ENCODE measurements at regions not wholly inside any gene's neighbourhood (a gene's known extent, or its start where the extent isn't known, plus 50 kb on each side); places are given as distances from the start of the nearest gene placed in this dataset.
A peak's percentile ranks its signal among the peaks of the same experiment; 100 is the strongest.
"Not testable (repeated sequence)": the region's sequence is repeated elsewhere in the genome, so short reads cannot be mapped to it uniquely, and the experiment has no call there.

DNA sequence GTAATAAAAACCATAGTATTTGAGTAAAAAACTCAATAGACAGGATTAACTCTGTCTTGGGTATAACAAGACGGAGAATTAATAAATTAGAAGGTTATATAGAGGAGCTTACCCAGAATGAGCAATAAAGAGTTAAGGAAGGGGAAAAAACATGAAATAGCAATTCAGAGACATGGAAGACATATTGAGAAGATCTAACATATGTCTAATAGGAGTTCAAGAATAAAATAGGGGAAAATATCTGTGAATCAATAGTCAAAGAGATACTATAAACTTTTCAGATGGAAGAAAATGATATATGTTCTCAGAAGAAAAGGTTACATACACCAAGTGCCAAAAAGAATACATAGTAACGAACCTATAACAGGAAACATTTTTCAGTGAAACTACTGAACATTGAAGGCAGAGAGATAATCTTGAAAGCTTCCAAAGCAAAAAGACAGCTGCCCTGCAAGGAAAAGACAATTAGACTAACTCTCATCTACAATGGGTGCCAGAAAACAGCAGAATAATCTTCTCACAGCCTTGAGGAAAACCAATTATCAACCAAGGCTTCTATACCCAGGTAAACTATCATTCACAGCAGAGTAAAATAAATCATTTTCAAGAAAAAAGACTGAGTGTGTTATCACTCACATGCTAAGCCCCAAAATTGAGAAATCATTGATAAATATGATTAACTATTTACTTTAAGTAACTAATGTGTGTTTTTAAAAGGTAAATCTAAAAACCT is 106.0 kb downstream of the ENC1 start:
- DNase-seq (ENCODE audit: low spot score): no peak

DNA sequence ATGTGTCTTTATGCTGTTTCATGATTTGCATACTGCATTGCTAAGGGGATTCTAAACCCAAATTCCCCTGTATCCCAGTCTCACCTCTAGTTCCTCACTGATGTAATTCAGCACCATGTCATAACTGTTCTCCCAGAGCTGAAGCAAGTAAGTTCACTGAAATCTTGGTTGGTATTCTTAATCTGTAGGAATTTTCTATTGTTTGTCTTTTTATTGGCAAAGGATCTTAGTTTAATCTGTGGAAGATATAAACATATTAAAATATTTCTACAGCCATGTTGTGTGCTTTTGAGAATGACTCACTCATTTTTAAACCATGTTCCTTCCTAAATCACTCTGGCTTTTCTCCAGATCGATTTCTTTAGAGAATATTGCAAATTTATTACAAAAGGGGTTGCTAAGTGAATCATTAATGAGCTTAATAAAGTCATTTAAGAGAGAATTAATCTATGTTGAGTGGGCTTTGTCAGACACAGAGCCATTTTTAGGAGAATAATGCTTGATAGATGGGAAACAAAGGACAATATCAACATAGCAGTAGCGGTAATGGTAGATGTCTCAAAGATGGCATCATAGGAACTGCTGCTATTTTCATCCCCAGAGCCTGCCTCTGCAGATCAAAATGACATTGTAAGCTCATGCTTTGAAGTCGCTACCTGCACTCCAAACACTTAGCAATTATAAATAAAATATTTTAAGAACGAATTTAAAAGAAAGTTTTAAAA is 110.0 kb downstream of the ENC1 start:
- DNase-seq (ENCODE audit: low spot score): no peak

DNA sequence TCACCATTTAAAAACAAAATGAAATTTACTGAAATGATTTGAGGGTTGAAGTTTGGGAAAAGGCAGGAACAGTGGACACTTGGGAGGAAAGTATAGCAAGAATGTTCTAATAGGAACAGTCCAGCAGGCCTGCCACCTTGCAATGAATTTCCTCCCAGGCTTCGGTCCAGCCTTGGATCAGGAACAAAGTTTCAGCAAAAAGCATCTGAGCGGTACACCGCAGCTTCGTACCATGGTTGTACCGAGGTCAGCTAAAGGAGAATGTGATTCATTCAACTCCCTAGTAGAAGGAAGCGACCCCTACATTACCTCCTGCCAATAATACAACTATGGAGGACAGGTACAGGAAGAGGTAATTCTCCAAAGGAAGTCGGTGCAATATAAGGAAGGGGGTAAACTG is 111.4 kb downstream of the ENC1 start:
- no peak for DNase-seq (ENCODE audit: low spot score)

DNA sequence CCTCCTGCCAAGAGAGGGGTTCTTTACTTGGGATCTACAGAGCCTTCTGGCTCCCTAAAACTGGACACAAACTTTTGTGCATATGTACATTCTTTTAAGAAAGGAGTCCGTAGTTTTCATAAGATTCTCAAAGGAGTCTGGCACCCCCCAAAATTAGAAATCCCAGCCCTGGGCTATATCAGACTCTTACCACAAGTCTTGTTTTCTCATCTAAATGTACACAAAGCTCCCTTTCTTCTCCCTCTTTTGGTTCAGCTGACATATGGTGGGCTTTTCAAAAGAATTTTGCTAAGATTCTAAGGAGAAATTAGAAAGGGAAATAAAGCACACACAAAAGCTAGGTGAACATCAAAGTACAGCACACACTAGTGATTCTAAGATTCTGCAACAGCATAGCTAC is 114.4 kb downstream of the ENC1 start:
- no peak for DNase-seq (ENCODE audit: low spot score)

DNA sequence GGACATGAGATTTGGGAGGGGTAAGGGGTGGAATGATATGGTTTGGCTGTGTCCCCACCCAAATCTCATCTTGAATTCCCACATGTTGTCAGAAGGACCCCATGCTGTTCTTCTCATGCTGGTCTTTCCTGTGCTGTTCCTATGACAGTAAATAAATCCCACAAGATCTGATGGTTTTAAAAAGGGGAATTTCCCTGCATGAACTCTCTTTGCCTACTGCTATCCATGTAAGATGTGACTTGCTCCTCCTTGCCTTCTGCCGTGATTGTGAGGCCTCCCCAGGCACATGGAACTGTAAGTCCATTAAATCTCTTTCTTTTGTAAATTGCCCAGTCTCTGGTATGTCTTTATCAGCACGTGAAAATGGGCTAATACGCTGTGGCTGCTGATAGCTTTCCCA is 115.8 kb downstream of the ENC1 start:
- DNase-seq (ENCODE audit: low spot score): not testable (repeated sequence)

DNA sequence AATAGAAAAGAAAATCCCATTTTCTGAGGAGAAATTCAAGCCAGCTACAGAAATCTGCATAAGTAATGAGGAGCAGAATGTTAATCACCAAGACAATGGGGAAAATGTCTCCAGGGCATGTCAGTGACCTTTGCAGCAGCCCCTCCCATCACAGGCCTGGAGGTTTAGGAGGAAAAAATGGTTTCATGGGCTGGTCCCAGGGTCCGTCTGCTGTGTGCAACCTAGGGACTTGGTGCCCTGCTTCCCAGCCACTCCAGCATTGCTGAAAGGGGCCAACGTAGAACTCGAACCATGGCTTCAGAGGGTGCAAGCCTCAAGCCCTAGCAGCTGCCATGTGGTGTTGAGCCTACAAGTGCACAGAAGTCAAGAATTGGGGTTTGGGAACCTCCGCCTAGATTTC is 116.8 kb downstream of the ENC1 start:
- DNase-seq (ENCODE audit: low spot score): not testable (repeated sequence)

DNA sequence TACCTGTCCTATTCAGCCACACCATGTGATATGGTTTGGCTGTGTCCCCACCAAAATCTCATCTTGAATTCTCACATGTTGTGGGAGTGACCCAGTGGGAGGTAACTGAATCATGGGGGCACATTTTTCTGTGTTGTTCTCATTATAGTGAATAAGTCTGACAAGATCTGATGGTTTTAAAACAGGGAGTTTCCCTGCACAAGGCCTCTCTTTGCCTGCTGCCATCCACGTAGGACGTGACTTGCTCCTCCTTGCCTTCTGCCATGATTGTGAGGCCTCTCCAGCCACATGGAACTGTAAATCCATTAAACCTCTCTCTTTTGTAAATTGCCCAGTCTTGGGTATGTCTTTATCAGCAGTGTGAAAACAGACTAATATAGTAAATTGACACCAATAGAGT is 117.7 kb downstream of the ENC1 start:
- DNase-seq (ENCODE audit: low spot score): not testable (repeated sequence)

DNA sequence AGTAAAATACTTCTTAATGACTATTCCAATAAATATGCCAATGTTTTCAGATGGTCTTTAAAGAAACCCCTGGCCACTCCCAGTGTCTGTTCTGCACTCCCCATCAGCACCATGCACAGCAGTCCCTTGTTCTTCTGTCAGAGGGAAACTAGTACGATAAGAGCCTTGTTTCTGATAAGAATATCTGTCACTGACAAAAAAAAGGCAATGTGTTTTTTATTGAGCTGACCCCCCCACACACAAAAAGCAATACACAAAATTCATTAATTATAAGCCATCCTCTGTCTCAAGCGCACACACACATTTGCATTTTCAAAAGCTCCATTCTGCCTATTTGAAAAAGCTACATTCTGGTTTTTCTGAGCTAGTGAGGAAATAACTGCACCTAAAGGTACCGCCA is 119.1 kb downstream of the ENC1 start:
- no peak for DNase-seq (ENCODE audit: low spot score)

DNA sequence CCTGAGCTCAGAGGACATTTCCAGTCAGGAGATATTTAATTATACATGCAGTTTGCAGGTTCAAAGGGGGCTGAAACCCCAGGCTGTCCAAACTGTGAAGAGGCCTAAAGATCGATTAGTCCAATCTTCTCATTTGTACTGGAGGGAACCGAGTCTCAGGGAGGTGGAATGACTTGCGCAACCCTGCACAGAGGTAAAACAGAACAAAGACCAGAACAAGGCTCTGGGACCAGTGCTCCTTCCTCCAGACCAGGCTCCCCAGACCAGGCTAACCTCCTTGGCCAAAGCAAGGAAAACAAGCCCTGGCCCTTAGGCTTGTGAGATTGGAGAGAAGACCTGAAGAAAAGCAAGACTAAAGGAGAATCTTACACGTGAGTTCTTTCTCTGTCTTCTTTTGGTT is 120.8 kb downstream of the ENC1 start:
- DNase-seq (ENCODE audit: low spot score): no peak

DNA sequence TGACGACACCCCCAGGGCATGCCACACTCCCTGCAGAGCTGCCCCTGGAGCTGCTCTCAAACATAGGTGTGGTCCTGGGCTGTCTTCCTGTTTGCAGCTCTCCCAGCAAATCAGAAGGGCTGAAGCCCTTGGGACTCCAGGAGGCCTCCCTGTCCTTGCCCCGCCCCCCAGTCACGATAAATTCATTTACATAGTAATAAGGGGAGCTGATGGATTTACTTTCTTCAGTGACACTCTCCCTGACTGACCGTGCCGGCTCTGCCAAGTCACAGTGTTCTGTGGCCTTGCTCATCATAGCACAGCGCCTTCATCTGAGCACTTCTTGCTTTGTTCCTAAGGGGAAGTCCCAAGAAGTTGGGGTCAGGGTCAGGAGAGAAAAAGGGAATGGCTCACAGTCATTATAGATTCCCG is 121.4 kb downstream of the ENC1 start:
- no peak for DNase-seq (ENCODE audit: low spot score)

DNA sequence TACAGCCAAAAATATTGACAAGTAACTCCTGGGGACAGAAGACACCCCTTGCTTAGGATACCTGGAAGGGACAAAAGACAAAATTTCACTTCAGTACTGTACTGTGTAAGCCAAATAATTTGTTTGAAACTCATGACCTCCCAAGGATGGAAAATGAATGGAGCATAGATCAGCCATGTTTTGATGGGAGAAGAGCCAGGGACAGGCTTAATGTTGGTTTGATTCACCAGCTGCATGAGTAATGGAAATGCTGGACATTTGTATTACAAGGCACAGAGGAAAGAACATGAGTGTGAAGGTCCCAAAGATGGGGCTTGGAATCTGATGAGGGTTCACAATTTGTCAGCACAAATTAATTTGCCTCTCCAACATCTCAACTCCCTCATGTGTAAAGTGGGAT is 122.8 kb downstream of the ENC1 start:
- DNase-seq (ENCODE audit: low spot score): peak; percentile 19

DNA sequence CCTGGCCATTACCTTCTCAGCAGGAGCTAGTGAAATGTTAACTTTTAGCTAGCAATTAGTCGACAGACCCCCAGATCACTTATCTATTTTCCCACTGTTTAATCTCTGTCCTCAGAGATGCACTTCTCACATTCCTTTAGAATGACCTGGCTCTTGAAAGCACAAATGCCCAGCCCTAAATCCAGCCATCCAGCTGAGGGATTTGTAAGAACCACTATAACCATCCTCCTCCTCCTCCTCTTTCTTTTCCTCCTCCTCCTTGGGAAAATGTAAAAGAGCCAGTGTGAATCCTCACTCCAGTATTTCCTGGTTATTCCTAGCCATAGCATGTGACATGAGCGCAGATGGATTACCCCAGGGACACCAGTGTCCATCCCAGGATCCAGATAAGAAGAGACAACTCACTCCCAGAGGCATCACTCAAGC is 124.3 kb downstream of the ENC1 start:
- no peak for DNase-seq (ENCODE audit: low spot score)

DNA sequence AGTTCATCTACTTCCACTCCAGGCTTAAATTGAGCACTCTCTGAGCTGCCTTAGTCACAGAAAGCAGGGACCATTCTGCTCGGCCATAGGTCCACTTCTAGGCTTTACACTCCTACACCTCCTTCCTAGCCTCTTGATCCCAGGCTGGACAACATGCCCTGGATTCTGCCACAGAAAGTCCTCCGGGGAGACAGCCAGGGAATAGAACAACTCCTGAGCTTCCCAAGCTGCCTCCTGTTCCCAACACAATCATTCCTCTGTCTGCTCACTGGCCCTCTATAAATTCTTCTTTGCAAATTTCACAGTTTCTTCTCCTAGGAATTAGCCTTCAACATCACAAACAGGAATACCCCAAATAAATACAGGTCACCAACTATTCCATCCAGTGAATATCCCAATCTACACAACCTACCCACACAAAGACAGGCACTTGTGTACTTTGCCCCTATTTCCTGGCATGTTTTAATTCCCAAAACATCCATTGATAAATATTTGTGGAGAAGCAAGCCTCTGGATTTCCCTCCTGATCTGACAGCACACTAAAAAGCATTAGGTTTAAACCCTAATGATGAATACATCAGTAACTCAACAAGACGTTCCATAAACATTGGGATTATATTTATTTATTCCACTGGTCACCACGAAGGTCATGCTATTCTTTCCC is 125.5 kb downstream of the ENC1 start:
- DNase-seq (ENCODE audit: low spot score): no peak

DNA sequence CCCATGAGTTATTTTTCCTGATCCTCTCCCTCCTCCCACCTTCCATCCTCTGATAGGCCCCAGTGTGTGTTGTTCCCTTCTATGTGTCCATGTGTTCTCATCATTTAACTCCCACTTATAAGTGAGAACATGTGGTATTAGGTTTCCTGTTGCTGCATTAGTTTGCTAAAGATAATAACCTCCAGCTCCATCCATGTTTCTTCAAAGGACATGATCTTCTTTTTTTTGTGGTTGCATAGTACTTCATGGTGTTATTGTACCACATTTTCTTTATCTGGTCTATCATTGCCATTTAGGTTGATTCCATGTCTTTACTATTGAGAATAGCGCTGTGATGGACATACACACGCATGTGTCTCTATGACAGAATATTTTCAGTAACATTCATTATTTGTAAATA is 128.8 kb downstream of the ENC1 start:
- not testable (repeated sequence) for DNase-seq (ENCODE audit: low spot score)

DNA sequence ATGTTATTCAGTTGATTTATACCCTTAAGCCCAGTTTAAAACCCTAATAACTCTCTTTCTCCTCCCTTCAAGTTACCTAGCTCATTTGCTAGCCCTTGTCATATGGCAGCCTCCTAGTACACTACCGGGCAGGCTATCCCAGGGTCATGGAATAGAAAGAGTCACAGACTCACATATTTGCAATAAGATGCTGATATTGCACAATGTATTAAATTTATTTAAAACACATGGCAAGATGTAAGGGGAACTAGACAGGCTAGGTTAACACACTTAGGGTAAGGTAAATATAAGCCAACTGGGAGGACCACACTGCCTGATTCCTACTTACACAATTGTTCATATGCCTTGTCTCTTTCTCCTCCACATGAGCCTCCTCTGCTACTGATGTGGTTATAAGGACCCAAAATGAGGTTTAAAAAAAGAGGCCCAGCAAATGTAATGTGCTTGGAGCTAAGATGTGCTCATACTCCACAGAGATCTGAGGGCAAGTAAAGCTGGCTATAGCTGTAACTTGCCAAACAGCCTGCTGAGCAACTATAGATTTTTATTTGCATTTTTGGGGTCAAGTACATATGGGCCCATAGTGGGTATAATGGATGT is 130.0 kb downstream of the ENC1 start:
- no peak for DNase-seq (ENCODE audit: low spot score)

DNA sequence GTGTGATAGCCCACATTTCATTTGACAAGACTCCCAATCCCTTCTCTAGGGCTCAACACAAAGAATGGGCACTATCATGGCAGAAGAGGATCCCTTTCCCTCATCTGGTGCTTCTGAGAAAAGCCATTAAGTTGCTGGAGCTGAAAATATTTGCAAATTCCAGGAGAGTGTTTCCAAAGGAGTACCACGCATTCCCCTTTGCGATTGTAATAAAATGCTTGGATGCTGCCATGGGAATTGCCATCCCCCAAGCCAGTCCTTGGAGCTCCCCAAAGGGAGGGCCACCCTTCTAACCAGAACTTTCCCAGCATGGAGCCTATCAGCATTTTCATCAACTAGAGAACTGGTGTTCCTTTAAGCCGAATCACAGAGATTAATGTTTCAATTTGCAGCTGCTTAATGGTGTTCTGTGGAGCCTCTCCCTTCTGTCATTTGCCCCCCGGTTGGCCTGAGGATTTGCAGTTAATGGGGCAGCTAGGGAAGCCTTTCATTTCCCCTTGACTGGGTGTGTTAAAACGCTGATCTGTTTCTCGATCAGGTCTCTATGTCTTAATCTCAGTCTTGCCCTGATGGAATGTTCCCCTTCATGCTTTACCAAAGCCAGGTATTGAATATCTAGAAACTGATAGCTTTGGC is 133.0 kb downstream of the ENC1 start:
- no peak for DNase-seq (ENCODE audit: low spot score)

DNA sequence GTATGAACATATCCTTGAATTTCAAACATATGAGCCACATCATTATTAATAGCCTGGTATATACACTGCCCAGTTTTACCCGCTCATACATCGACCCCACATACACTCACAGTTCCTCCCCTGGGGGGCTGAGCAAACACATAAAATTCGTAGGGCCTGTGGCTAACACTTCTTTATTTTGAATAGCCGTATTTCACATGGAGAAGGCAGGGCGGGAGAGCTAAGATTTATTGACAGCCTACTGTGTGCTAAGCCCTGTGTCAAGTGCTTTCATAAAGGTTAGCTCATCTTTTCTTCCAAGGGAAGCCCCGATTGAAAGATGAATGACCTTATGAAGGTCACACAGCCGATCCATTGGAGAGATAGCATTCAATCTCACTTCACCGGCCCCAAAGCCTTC is 134.4 kb downstream of the ENC1 start:
- no peak for DNase-seq (ENCODE audit: low spot score)

DNA sequence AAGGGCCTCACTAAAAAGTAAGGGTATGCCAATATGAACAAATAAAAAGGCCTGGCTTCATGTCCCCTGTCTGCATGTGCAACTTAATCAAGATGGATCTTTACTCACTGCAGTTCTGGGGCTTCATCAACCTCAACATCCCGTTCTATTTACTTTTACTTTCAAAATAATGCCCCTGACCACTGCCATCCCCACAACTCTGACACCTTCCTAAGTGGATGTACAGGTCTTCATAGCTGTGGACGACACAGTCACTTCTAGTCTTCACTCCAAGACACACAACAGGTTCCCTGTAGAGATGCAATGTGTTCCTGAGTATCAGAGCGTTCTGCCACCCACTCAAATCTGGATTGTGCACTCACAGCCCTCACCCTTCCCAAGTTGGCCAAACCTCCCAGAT is 136.1 kb downstream of the ENC1 start:
- no peak for DNase-seq (ENCODE audit: low spot score)

DNA sequence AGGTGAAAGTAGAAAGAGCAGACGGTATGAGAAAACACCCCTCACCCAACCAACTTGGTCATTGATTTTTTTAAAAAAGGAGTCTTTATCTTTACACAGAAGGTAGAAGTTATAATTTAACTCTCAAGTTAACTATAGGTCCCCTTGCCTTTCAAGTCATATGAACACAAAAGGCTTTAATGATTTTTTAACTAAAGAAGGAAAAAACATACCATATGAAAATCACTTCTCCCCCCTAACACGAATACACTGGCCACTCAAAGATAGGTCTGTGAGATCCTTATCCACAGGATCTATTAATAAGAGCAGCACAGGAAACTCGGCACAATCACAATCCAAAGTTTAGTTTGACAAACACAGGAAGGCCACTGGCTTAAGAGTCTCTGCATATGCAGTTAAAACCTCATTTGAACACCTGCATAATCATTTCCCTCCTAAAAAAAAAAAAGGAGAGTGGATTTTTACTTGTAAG is 138.0 kb downstream of the ENC1 start:
- DNase-seq (ENCODE audit: low spot score): no peak

DNA sequence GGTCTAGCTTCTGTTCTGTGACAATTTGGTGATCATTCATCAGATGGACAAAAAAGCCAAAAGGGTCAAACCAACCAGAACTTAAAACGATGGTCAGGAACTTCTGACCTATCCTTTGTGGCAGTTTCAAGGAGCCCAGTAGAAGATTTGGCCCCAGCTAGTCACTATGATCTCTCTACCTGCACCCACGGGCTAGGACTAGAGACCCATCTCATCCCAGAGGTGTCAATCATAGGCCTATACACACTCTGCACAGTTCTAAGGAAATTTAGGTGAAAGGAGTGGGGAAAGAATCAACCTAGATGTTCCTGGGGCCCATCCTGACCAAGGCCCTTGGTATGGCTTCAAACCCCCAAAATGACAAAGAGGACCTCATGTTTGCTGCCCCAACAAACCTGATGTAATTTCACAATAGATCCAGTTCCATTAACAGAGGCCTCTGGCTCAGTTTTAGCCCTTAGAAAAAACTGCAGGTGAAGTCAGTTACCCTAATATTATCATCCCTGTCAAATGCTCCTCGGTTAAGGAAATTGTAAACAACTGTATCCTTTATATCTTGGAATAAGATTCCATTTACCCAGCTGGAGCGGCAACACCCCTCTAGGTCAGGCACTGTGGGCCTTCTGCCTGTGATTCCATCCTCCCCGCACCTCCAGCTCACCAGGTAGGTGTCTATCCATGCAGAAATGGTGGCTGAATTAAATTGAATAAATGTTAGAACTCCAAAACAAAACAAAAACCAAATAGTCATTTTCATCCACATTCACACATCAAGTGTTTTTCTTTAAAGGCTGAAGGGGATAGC is 138.7 kb downstream of the ENC1 start:
- no peak for DNase-seq (ENCODE audit: low spot score)

Data from RKO (cell line).